22Rv1 (cell line): ENCODE measurements at regions not wholly inside any gene's neighbourhood (a gene's known extent, or its start where the extent isn't known, plus 50 kb on each side); places are given as distances from the start of the nearest gene placed in this dataset.
"Not testable (repeated sequence)": the region's sequence is repeated elsewhere in the genome, so short reads cannot be mapped to it uniquely, and the experiment has no call there.

Source experiments
- H3K27ac ChIP-seq: fragments of 450-650 bp; 2 replicates; pipeline ENCODE4 v1.5.1; 2017
- CTCF ChIP-seq: fragments of 450-650 bp; IDR thresholded peaks from 2 replicates; pipeline ENCODE4 v1.5.1; 2017; ENCODE audit warnings: mild to moderate bottlenecking
- ZFX ChIP-seq: fragments of 450-650 bp; IDR thresholded peaks from 2 replicates; pipeline ENCODE4 v1.6.1; 2017; ENCODE audit warnings: antibody characterized with exemption, borderline replicate concordance

GRCh38 chr14:21866479-21866878 is 192.9 kb upstream of the OR4E1 start:
- TF ChIP-seq ZFX (no peak), CTCF (no peak)

GRCh38 chr14:21863289-21863688 is 189.7 kb upstream of the OR4E1 start:
- no peak overlapping the region for H3K27ac ChIP-seq

More at GRCh38 chr14:21866479-21866878, 192.9 kb upstream of the OR4E1 start:
- no peak overlapping the region for H3K27ac ChIP-seq

GRCh38 chr14:21861153-21861552 is 187.5 kb upstream of the OR4E1 start:
- TF ChIP-seq CTCF (no peak), ZFX (no peak)
- H3K27ac ChIP-seq: no peak overlapping the region

More at GRCh38 chr14:21863289-21863688, 189.7 kb upstream of the OR4E1 start:
- TF ChIP-seq CTCF (no peak), ZFX (no peak)

GRCh38 chr14:21860172-21860571 is 186.6 kb upstream of the OR4E1 start:
- TF ChIP-seq ZFX: no peak
- peak; percentile 81 for TF ChIP-seq CTCF
- no peak overlapping the region for H3K27ac ChIP-seq

- H3K27ac ChIP-seq: no peak overlapping the region
- TF ChIP-seq ZFX (no peak), CTCF (no peak)
Observed at GRCh38 chr14:21852775-21853174, 179.2 kb upstream of the OR4E1 start.

- no peak overlapping the region for H3K27ac ChIP-seq
- TF ChIP-seq ZFX (no peak), CTCF (peak; percentile 93)
Observed at GRCh38 chr14:21852061-21852664, 178.5 kb upstream of the OR4E1 start.

- not testable (repeated sequence) for H3K27ac ChIP-seq
Observed at GRCh38 chr14:21846902-21847301, 173.3 kb upstream of the OR4E1 start.

- TF ChIP-seq CTCF: peak; percentile 93
- no peak for TF ChIP-seq ZFX
- H3K27ac ChIP-seq: no peak overlapping the region
Observed at GRCh38 chr14:21846227-21846885, 172.7 kb upstream of the OR4E1 start.
